Smooth muscle cell (in vitro differentiated cells): ENCODE measurements at regions not wholly inside any gene's neighbourhood (a gene's known extent, or its start where the extent isn't known, plus 50 kb on each side); places are given as distances from the start of the nearest gene placed in this dataset.

Experiments used
- DNase-seq: peaks from one replicate; lab custom pipeline; 2025; ENCODE audit not compliant: unreplicated experiment; lab: John Stamatoyannopoulos, UW
- H2AFZ ChIP-seq: fragments of 200-600 bp; sonication (generic); 2 replicates; pipeline ENCODE4 v1.6.0; 2016; ENCODE audit warnings: antibody characterized with exemption, low read depth, mild to moderate bottlenecking
- H3F3A ChIP-seq: fragments of 200-600 bp; sonication (generic); 2 replicates; pipeline ENCODE4 v1.6.0; 2017; ENCODE audit warnings: antibody characterized with exemption, low read depth
- H3K27ac ChIP-seq: fragments of 200-600 bp; sonication (generic); 2 replicates; pipeline ENCODE4 v1.5.1; 2016; ENCODE audit warnings: low read depth, mild to moderate bottlenecking
- H3K27me3 ChIP-seq: fragments of 200-600 bp; sonication (generic); 2 replicates; pipeline ENCODE4 v1.6.1; 2016; ENCODE audit warnings: low read depth, mild to moderate bottlenecking
- H3K36me3 ChIP-seq: fragments of 200-600 bp; sonication (generic); 2 replicates; pipeline ENCODE4 v1.5.1; 2016; ENCODE audit warnings: low read depth
- H3K4me1 ChIP-seq: fragments of 200-600 bp; sonication (generic); 2 replicates; pipeline ENCODE4 v1.5.1; 2016; ENCODE audit warnings: low read depth
- H3K4me2 ChIP-seq: fragments of 200-600 bp; sonication (generic); 2 replicates; pipeline ENCODE4 v1.6.0; 2016; ENCODE audit warnings: mild to moderate bottlenecking
- H3K4me3 ChIP-seq: fragments of 200-600 bp; sonication (generic); 2 replicates; pipeline ENCODE4 v1.5.1; 2016; ENCODE audit warnings: mild to moderate bottlenecking
- H3K79me2 ChIP-seq: fragments of 200-600 bp; sonication (generic); 2 replicates; pipeline ENCODE4 v1.6.0; 2016; ENCODE audit warnings: low read depth, mild to moderate bottlenecking
- H3K9ac ChIP-seq: fragments of 200-600 bp; sonication (generic); 2 replicates; pipeline ENCODE4 v1.6.0; 2016; ENCODE audit warnings: low read depth
- H3K9me3 ChIP-seq: fragments of 200-600 bp; sonication (generic); replicated peaks from 2 replicates; pipeline ENCODE4 v1.5.1; 2016; ENCODE audit warnings: low read depth
- H4K20me1 ChIP-seq: fragments of 200-600 bp; sonication (generic); 2 replicates; pipeline ENCODE4 v1.6.0; 2016; ENCODE audit warnings: low read depth
- WGBS: methylation state at CpG from one replicate; pipeline ENCODE4 v1.1.7; 2016; ENCODE audit warnings: low lambda C conversion rate; 5-methylcytosine and 5-hydroxymethylcytosine counted together
- TF ChIP-seq, protein P1 (sequence below): fragments of 200-600 bp; sonication (generic); IDR thresholded peaks from 2 replicates; pipeline ENCODE4 v1.5.1; 2017; ENCODE audit warnings: borderline replicate concordance, mild to moderate bottlenecking, antibody characterized with exemption; ENCODE audit not compliant: insufficient read depth, poor library complexity, severe bottlenecking

DNA sequence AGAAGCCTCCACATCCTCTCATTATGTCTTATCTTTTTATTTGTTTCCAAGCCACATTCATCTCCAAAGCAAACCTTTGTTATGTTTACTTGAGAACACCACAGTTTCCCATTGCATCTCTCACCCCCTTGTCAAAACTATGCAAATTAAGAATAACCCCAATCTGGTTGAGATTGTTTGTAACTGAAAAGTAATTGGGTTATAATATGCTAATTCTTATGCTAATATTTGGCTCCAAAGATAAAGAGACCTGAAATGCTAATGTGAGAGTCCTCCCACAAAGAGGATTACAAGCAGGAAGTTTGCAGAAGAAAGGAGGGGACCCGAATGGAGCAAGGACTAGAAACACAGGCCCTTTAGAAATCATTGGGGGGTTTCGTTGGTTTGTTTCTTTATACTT, 92.9 kb upstream of the UBL3 start:
- no peaks in the 10 kb centered on the region for H3K9me3 ChIP-seq
- H3F3A ChIP-seq, result no peaks in the 10 kb centered on the region
- DNase-seq, result no peak
- no peak overlapping the region for H3K4me2 ChIP-seq
- H2AFZ ChIP-seq, result no peak overlapping the region
- H3K27me3 ChIP-seq, result no peaks in the 10 kb centered on the region
- no peaks in the 10 kb centered on the region for H4K20me1 ChIP-seq
- H3K36me3 ChIP-seq, result no peaks in the 10 kb centered on the region
- H3K4me3 ChIP-seq, result no peak overlapping the region
- no peaks in the 10 kb centered on the region for H3K79me2 ChIP-seq
- H3K9ac ChIP-seq, result no peak overlapping the region
- H3K27ac ChIP-seq, result no peak overlapping the region
- WGBS, result 82% methylated on average over 2 of the region's 2 CpGs
- no peaks in the 10 kb centered on the region for H3K4me1 ChIP-seq
- TF ChIP-seq, protein P1, sequence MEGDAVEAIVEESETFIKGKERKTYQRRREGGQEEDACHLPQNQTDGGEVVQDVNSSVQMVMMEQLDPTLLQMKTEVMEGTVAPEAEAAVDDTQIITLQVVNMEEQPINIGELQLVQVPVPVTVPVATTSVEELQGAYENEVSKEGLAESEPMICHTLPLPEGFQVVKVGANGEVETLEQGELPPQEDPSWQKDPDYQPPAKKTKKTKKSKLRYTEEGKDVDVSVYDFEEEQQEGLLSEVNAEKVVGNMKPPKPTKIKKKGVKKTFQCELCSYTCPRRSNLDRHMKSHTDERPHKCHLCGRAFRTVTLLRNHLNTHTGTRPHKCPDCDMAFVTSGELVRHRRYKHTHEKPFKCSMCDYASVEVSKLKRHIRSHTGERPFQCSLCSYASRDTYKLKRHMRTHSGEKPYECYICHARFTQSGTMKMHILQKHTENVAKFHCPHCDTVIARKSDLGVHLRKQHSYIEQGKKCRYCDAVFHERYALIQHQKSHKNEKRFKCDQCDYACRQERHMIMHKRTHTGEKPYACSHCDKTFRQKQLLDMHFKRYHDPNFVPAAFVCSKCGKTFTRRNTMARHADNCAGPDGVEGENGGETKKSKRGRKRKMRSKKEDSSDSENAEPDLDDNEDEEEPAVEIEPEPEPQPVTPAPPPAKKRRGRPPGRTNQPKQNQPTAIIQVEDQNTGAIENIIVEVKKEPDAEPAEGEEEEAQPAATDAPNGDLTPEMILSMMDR, result no peak

DNA sequence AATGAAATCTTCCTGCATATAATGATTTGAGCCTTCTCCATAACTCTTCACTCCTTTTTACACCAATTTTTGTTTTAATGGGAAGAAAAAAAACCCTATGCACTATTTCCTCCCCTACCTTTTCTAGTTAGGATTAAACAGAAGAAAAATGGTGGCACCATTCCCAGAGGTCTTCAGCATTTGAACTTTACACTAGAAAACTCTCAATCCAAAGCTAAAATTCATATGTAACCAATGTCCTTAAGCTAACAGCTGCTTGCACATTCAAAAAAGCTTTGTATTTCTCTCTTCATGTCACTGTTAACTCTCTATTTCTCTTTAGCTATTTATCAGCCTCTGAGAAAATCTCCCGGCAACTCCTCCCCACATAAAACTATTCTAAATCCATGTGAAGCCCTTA, 90.3 kb upstream of the UBL3 start:
- H3K4me1 ChIP-seq, result no peaks in the 10 kb centered on the region
- H3K79me2 ChIP-seq, result no peaks in the 10 kb centered on the region
- no peaks in the 10 kb centered on the region for H3K27me3 ChIP-seq
- H3K9ac ChIP-seq, result no peak overlapping the region
- no peaks in the 10 kb centered on the region for H3K9me3 ChIP-seq
- WGBS, result 88% methylated on average over 1 of the region's 1 CpG
- DNase-seq, result no peak
- TF ChIP-seq, protein P1, result no peak
- H3K4me3 ChIP-seq, result no peak overlapping the region
- H3F3A ChIP-seq, result no peaks in the 10 kb centered on the region
- H2AFZ ChIP-seq, result no peak overlapping the region
- H3K4me2 ChIP-seq, result no peak overlapping the region
- no peak overlapping the region for H3K27ac ChIP-seq
- no peaks in the 10 kb centered on the region for H3K36me3 ChIP-seq
- H4K20me1 ChIP-seq, result no peaks in the 10 kb centered on the region

DNA sequence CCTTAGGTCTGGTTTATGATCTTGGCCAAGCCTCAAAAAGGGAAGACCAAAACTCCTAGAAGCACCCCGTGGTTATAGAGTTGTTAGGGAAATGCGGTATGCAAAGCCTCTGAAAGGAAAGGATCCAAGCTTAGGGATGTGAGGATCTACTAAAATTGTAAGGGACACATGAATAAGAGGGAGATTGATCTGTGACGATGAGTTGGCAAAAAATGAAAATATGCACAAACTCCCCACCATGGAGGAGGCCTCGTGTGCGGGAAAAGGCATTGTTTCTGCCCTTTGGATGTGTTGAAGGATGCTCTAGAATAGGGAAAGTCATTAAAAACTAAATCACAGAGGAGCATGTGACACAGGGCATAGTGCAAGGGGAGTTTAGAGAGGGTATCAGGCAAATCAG, 88.7 kb upstream of the UBL3 start:
- no peak overlapping the region for H3K4me2 ChIP-seq
- no peak for DNase-seq
- H3K9ac ChIP-seq, result no peak overlapping the region
- TF ChIP-seq, protein P1, result no peak
- no peak overlapping the region for H3K4me3 ChIP-seq
- H2AFZ ChIP-seq, result no peak overlapping the region
- no peaks in the 10 kb centered on the region for H3K4me1 ChIP-seq
- no peaks in the 10 kb centered on the region for H3K27me3 ChIP-seq
- H3F3A ChIP-seq, result no peaks in the 10 kb centered on the region
- WGBS, result 84% methylated on average over 5 of the region's 5 CpGs
- no peaks in the 10 kb centered on the region for H3K9me3 ChIP-seq
- no peaks in the 10 kb centered on the region for H4K20me1 ChIP-seq
- H3K79me2 ChIP-seq, result no peaks in the 10 kb centered on the region
- H3K27ac ChIP-seq, result no peak overlapping the region
- no peaks in the 10 kb centered on the region for H3K36me3 ChIP-seq

DNA sequence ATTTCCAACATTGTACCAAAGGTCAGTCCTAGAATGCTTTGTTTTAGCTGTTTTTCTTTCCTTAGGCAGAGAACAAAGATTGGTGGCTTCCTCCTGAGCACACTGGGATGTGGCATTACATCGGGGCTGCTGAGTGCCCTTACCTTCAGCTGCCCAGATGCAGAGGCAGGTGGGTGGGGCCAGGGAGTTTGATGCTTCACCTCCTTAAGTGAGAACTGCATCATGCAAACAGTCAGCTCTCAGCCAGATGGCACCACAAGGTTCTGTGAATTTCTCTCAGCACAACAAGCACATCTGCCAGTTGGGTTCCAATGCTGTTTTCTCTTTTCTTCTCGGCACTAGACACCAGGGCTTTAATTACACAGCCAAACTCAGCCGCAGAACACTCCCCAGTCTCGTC, 87.4 kb upstream of the UBL3 start:
- Histone ChIP-seq H2AFZ (no peak overlapping the region), H3K9ac (no peak overlapping the region), H3K9me3 (no peaks in the 10 kb centered on the region), H3K79me2 (no peaks in the 10 kb centered on the region), H3K36me3 (no peaks in the 10 kb centered on the region), H3F3A (no peaks in the 10 kb centered on the region), H3K27ac (no peak overlapping the region), H3K4me2 (no peak overlapping the region), H4K20me1 (no peaks in the 10 kb centered on the region), H3K27me3 (no peaks in the 10 kb centered on the region), H3K4me3 (no peak overlapping the region), H3K4me1 (no peaks in the 10 kb centered on the region)
- 87% methylated on average over 4 of the region's 4 CpGs for WGBS
- TF ChIP-seq, protein P1, result no peak
- no peak for DNase-seq
